ENCODE measurements at regions not wholly inside any gene's neighbourhood (a gene's known extent, or its start where the extent isn't known, plus 50 kb on each side); places are given as distances from the start of the nearest gene placed in this dataset.

- TF ChIP-seq POLR2A (IDR thresholded peaks at IDR 0.05) (no peak), CTCF (IDR thresholded peaks at IDR 0.05) (no peak)
These were observed 79.2 kb downstream of the NIBAN1 start for GRCh38 chr1:184895086-184895485.
